ENCODE measurements at regions not wholly inside any gene's neighbourhood (a gene's known extent, or its start where the extent isn't known, plus 50 kb on each side); places are given as distances from the start of the nearest gene placed in this dataset.

DNA sequence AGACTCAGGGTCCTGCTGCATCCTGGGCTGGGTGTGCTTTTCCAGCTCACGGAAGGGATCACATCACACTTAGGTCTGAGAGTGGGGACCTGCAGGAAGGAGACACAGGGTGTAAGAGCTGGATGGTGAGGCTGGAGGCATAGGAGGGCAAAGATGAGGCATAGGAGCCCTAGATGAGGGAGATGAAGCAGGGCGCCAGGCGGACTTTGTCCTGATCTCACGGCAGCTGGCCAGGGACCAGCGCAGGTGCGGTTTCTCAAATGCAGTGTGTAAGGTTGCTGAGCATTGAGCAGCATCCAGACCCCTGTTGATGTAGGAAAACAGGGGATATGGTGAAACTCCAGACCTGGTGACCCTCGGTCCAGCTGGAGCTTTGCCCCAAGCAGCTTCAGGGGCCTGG lies 156.5 kb downstream of the PSAT1 start:
- Histone ChIP-seq H3K9ac (ENCODE audit: low read length) (no peak overlapping the region), H3K4me3 (ENCODE audit: low read length) (no peak overlapping the region), H3K27me3 (replicated peaks; ENCODE audit: insufficient read depth, low read length) (no peaks in the 10 kb centered on the region), H3K27ac (ENCODE audit: low read length) (no peak overlapping the region), H3F3A (ENCODE audit: insufficient read depth, low read length) (no peaks in the 10 kb centered on the region), H3K9me3 (replicated peaks; ENCODE audit: insufficient read depth, low read length) (no peaks in the 10 kb centered on the region), H3K9me2 (replicated peaks; ENCODE audit: insufficient read depth, low read length) (no peaks in the 10 kb centered on the region), H2AFZ (ENCODE audit: low read length) (no peak overlapping the region), H3K4me2 (ENCODE audit: low read depth, low read length) (no peak overlapping the region), H3K79me2 (ENCODE audit: low read length) (no peaks in the 10 kb centered on the region), H3K36me3 (replicated peaks; ENCODE audit: insufficient read depth, low read length) (no peaks in the 10 kb centered on the region), H3K4me1 (ENCODE audit: low read length) (no peaks in the 10 kb centered on the region), H4K20me1 (ENCODE audit: insufficient read depth, low read length) (no peaks in the 10 kb centered on the region)
- TF ChIP-seq, protein P1, sequence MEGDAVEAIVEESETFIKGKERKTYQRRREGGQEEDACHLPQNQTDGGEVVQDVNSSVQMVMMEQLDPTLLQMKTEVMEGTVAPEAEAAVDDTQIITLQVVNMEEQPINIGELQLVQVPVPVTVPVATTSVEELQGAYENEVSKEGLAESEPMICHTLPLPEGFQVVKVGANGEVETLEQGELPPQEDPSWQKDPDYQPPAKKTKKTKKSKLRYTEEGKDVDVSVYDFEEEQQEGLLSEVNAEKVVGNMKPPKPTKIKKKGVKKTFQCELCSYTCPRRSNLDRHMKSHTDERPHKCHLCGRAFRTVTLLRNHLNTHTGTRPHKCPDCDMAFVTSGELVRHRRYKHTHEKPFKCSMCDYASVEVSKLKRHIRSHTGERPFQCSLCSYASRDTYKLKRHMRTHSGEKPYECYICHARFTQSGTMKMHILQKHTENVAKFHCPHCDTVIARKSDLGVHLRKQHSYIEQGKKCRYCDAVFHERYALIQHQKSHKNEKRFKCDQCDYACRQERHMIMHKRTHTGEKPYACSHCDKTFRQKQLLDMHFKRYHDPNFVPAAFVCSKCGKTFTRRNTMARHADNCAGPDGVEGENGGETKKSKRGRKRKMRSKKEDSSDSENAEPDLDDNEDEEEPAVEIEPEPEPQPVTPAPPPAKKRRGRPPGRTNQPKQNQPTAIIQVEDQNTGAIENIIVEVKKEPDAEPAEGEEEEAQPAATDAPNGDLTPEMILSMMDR (IDR thresholded peaks at IDR 0.05; ENCODE audit: low read length) = no peak
- TF ChIP-seq EZH2phosphoT487 (IDR thresholded peaks at IDR 0.05; ENCODE audit: low read length) (no peak), EZH2 (optimal IDR thresholded peaks at IDR 0.05; ENCODE audit: low read depth, low read length) (no peak)
- DNase-seq = no peak

GRCh38 chr9:78462611-78463010 lies 165.7 kb downstream of the PSAT1 start:
- Histone ChIP-seq H2AFZ (ENCODE audit: low read length) (no peak overlapping the region), H3K4me1 (ENCODE audit: low read length) (no peaks in the 10 kb centered on the region), H3K4me2 (ENCODE audit: low read depth, low read length) (no peak overlapping the region), H3F3A (ENCODE audit: insufficient read depth, low read length) (no peaks in the 10 kb centered on the region), H4K20me1 (ENCODE audit: insufficient read depth, low read length) (no peaks in the 10 kb centered on the region), H3K9me3 (replicated peaks; ENCODE audit: insufficient read depth, low read length) (no peaks in the 10 kb centered on the region), H3K27me3 (replicated peaks; ENCODE audit: insufficient read depth, low read length) (no peaks in the 10 kb centered on the region), H3K4me3 (ENCODE audit: low read length) (no peak overlapping the region), H3K9ac (ENCODE audit: low read length) (no peak overlapping the region), H3K36me3 (replicated peaks; ENCODE audit: insufficient read depth, low read length) (no peaks in the 10 kb centered on the region), H3K27ac (ENCODE audit: low read length) (no peak overlapping the region), H3K79me2 (ENCODE audit: low read length) (no peaks in the 10 kb centered on the region), H3K9me2 (replicated peaks; ENCODE audit: insufficient read depth, low read length) (no peaks in the 10 kb centered on the region)
- TF ChIP-seq EZH2phosphoT487 (IDR thresholded peaks at IDR 0.05; ENCODE audit: low read length) (no peak), EZH2 (optimal IDR thresholded peaks at IDR 0.05; ENCODE audit: low read depth, low read length) (no peak)
- TF ChIP-seq, protein P1 (IDR thresholded peaks at IDR 0.05; ENCODE audit: low read length) = no peak
- DNase-seq = no peak

DNA sequence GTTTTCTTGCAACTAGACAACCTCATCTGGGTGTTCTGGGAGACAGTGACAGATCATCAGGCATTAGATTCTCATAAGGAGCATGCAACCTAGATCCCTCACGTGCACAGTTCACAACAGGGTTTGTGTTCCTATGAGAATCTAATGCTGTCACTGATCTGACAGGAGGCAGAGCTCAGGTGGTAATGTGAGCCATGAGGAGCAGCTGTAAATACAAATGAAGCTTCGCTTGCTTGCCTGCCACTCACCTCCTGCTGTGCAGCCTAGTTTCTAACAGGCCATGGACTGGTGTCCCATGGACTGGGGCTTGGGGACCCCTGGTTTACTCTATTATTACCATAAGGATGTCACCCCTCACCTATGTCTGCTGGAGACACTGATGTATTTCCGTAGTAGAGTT lies 166.8 kb downstream of the PSAT1 start:
- H3K79me2 ChIP-seq (ENCODE audit: low read length) = no peaks in the 10 kb centered on the region
- H3K9me3 ChIP-seq (replicated peaks; ENCODE audit: insufficient read depth, low read length) = no peaks in the 10 kb centered on the region
- no peak for DNase-seq

More for the DNA sequence above, 166.8 kb downstream of the PSAT1 start:
- H3K36me3 ChIP-seq (replicated peaks; ENCODE audit: insufficient read depth, low read length) = no peaks in the 10 kb centered on the region
- no peaks in the 10 kb centered on the region for H4K20me1 ChIP-seq (ENCODE audit: insufficient read depth, low read length)
- H3K9ac ChIP-seq (ENCODE audit: low read length) = no peak overlapping the region
- no peaks in the 10 kb centered on the region for H3K9me2 ChIP-seq (replicated peaks; ENCODE audit: insufficient read depth, low read length)
- no peaks in the 10 kb centered on the region for H3F3A ChIP-seq (ENCODE audit: insufficient read depth, low read length)
- H3K4me1 ChIP-seq (ENCODE audit: low read length) = no peaks in the 10 kb centered on the region
- no peak overlapping the region for H3K4me2 ChIP-seq (ENCODE audit: low read depth, low read length)
- no peak overlapping the region for H2AFZ ChIP-seq (ENCODE audit: low read length)
- no peak overlapping the region for H3K4me3 ChIP-seq (ENCODE audit: low read length)
- TF ChIP-seq EZH2 (optimal IDR thresholded peaks at IDR 0.05; ENCODE audit: low read depth, low read length) (no peak), EZH2phosphoT487 (IDR thresholded peaks at IDR 0.05; ENCODE audit: low read length) (no peak)
- TF ChIP-seq, protein P1 (IDR thresholded peaks at IDR 0.05; ENCODE audit: low read length) = no peak
- no peaks in the 10 kb centered on the region for H3K27me3 ChIP-seq (replicated peaks; ENCODE audit: insufficient read depth, low read length)
- H3K27ac ChIP-seq (ENCODE audit: low read length) = no peak overlapping the region
